OCI-LY3 (cell line): ENCODE measurements at regions not wholly inside any gene's neighbourhood (a gene's known extent, or its start where the extent isn't known, plus 50 kb on each side); places are given as distances from the start of the nearest gene placed in this dataset.

Experiments
- EZH2phosphoT487 ChIP-seq: fragments of 200-600 bp; shearing (Covaris generic); IDR thresholded peaks from 2 replicates; pipeline ENCODE4 v1.6.1; 2018; ENCODE audit warnings: antibody characterized with exemption, mixed run types, low read depth
- TF ChIP-seq, protein P1 (sequence below): fragments of 200-600, 300-600 bp; sonication (generic); IDR thresholded peaks from 2 replicates; pipeline ENCODE4 v1.5.1; 2014; ENCODE audit warnings: antibody characterized with exemption, low read length, low read depth

GRCh38 chr14:80134321-80134720 lies 77.0 kb downstream of the DIO2 start:
- TF ChIP-seq, protein P1, sequence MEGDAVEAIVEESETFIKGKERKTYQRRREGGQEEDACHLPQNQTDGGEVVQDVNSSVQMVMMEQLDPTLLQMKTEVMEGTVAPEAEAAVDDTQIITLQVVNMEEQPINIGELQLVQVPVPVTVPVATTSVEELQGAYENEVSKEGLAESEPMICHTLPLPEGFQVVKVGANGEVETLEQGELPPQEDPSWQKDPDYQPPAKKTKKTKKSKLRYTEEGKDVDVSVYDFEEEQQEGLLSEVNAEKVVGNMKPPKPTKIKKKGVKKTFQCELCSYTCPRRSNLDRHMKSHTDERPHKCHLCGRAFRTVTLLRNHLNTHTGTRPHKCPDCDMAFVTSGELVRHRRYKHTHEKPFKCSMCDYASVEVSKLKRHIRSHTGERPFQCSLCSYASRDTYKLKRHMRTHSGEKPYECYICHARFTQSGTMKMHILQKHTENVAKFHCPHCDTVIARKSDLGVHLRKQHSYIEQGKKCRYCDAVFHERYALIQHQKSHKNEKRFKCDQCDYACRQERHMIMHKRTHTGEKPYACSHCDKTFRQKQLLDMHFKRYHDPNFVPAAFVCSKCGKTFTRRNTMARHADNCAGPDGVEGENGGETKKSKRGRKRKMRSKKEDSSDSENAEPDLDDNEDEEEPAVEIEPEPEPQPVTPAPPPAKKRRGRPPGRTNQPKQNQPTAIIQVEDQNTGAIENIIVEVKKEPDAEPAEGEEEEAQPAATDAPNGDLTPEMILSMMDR: no peak
- TF ChIP-seq EZH2phosphoT487: no peak
